C1 segment of cervical spinal cord (tissue), 14 donors: ENCODE measurements at regions not wholly inside any gene's neighbourhood (a gene's known extent, or its start where the extent isn't known, plus 50 kb on each side); places are given as distances from the start of the nearest gene placed in this dataset.
"Not testable (repeated sequence)": the region's sequence is repeated elsewhere in the genome, so short reads cannot be mapped to it uniquely, and the experiment has no call there.

Experiments
- DNase-seq, 14 donors: peaks; one replicate each; lab custom pipeline; 2025; lab: John Stamatoyannopoulos, UW

- DNase-seq, result no peak
Observed at GRCh38 chr2:144645083-144645778, 125.3 kb upstream of the ZEB2 start.

- DNase-seq, result no peak
Observed at GRCh38 chr2:144644549-144644948, 124.6 kb upstream of the ZEB2 start.

- DNase-seq, result no peak
Observed at GRCh38 chr2:144643537-144644336, 123.8 kb upstream of the ZEB2 start.

- no peak for DNase-seq
Observed at GRCh38 chr2:144642856-144643255, 122.9 kb upstream of the ZEB2 start.

- no peak for DNase-seq
Observed at GRCh38 chr2:144642131-144642530, 122.2 kb upstream of the ZEB2 start.

- DNase-seq, result not testable (repeated sequence)
Observed at GRCh38 chr2:144638250-144638649, 118.3 kb upstream of the ZEB2 start.

- DNase-seq, result not testable (repeated sequence)
Observed at GRCh38 chr2:144636860-144637259, 116.9 kb upstream of the ZEB2 start.

- no peak for DNase-seq
Observed at GRCh38 chr2:144632809-144633208, 112.9 kb upstream of the ZEB2 start.

- no peak for DNase-seq
Observed at GRCh38 chr2:144631636-144632035, 111.7 kb upstream of the ZEB2 start.

GRCh38 chr2:144630459-144631215 lies 110.7 kb upstream of the ZEB2 start:
- no peak for DNase-seq

- no peak for DNase-seq
Observed at GRCh38 chr2:144629935-144630334, 110.0 kb upstream of the ZEB2 start.

GRCh38 chr2:144628566-144628965 lies 108.6 kb upstream of the ZEB2 start:
- DNase-seq, result no peak

GRCh38 chr2:144625626-144626025 lies 105.7 kb upstream of the ZEB2 start:
- no peak for DNase-seq

GRCh38 chr2:144625226-144625625 lies 105.3 kb upstream of the ZEB2 start:
- no peak for DNase-seq

GRCh38 chr2:144624451-144624850 lies 104.5 kb upstream of the ZEB2 start:
- DNase-seq, result no peak

GRCh38 chr2:144622373-144622772 lies 102.5 kb upstream of the ZEB2 start:
- not testable (repeated sequence) for DNase-seq

- DNase-seq, result no peak
Observed at GRCh38 chr2:144621266-144621665, 101.3 kb upstream of the ZEB2 start.

- DNase-seq, result no peak
Observed at GRCh38 chr2:144619760-144620159, 99.8 kb upstream of the ZEB2 start.

GRCh38 chr2:144617171-144617570 lies 97.3 kb upstream of the ZEB2 start:
- DNase-seq, result not testable (repeated sequence)

- no peak for DNase-seq
Observed at GRCh38 chr2:144615866-144616565, 96.1 kb upstream of the ZEB2 start.

- DNase-seq, result peak in 2 of 14 donors; percentile 2 to 10
Observed at GRCh38 chr2:144607891-144608521, 88.1 kb upstream of the ZEB2 start.
